ENCODE measurements at regions not wholly inside any gene's neighbourhood (a gene's known extent, or its start where the extent isn't known, plus 50 kb on each side); places are given as distances from the start of the nearest gene placed in this dataset.

GRCh38 chr20:52763321-52763853 is 208.8 kb upstream of the TSHZ2 start:
- Histone ChIP-seq H3K9me3 (ENCODE audit: low read length) (peaks cover 27% of the 10 kb centered on the region), H4K20me1 (ENCODE audit: insufficient read depth, low read length) (no peaks in the 10 kb centered on the region), H2AFZ (ENCODE audit: low read length) (no peak overlapping the region), H3K9ac (ENCODE audit: insufficient read depth, low read depth, low read length) (no peak overlapping the region), H3K79me2 (ENCODE audit: insufficient read depth, low read length) (no peaks in the 10 kb centered on the region), H3K27ac (ENCODE audit: extremely low read length, insufficient read depth, low read length) (no peak overlapping the region), H3K4me2 (ENCODE audit: low read depth, low read length) (no peak overlapping the region), H3K4me3 (replicated peaks in 1 of 3; ENCODE audit: insufficient read depth in 1 of 3, low read depth in 2 of 3, low read length in 3 of 3) (no peak overlapping the region), H3K27me3 (ENCODE audit: control insufficient read depth in 1 of 2, insufficient read depth in 2 of 2, low read length in 2 of 2) (no peaks in the 10 kb centered on the region), H3K36me3 (replicated peaks in 1 of 2; ENCODE audit: control insufficient read depth in 1 of 2, insufficient read depth in 2 of 2, low read length in 2 of 2) (no peaks in the 10 kb centered on the region), H3K4me1 (ENCODE audit: insufficient read depth, low read length) (no peaks in the 10 kb centered on the region)
- ChIA-PET CTCF (ENCODE audit: low intra/inter-chr PET ratio, low total read pairs) (no interaction called here), POLR2A (no interaction called here)
- WGBS (ENCODE audit: low lambda C conversion rate): 15% methylated on average over 9 of the region's 9 CpGs
- BruUV-seq (replicated peaks): no TSS peak
- ATAC-seq (no peak), DNase-seq (ENCODE audit: low spot score) (no peak), FAIRE-seq (no peak)
- TF ChIP-seq, protein P1, sequence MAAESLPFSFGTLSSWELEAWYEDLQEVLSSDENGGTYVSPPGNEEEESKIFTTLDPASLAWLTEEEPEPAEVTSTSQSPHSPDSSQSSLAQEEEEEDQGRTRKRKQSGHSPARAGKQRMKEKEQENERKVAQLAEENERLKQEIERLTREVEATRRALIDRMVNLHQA (CRISPR knock-in tag; IDR thresholded peaks at IDR 0.05): no peak
- TF ChIP-seq, protein P2, sequence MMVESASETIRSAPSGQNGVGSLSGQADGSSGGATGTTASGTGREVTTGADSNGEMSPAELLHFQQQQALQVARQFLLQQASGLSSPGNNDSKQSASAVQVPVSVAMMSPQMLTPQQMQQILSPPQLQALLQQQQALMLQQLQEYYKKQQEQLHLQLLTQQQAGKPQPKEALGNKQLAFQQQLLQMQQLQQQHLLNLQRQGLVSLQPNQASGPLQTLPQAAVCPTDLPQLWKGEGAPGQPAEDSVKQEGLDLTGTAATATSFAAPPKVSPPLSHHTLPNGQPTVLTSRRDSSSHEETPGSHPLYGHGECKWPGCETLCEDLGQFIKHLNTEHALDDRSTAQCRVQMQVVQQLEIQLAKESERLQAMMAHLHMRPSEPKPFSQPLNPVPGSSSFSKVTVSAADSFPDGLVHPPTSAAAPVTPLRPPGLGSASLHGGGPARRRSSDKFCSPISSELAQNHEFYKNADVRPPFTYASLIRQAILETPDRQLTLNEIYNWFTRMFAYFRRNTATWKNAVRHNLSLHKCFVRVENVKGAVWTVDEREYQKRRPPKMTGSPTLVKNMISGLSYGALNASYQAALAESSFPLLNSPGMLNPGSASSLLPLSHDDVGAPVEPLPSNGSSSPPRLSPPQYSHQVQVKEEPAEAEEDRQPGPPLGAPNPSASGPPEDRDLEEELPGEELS (CRISPR knock-in tag; IDR thresholded peaks at IDR 0.05): no peak
- TF ChIP-seq DNMT1 (CRISPR knock-in tag; IDR thresholded peaks at IDR 0.05) (no peak), ZNF891 (CRISPR knock-in tag; IDR thresholded peaks at IDR 0.05) (no peak), ZNF138 (CRISPR knock-in tag; IDR thresholded peaks at IDR 0.05; ENCODE audit: low read depth) (no peak), CEBPB (IDR thresholded peaks at IDR 0.05; ENCODE audit: borderline replicate concordance, low read depth, low read length) (no peak), ZNF124 (CRISPR knock-in tag; IDR thresholded peaks at IDR 0.05) (no peak), ZNF12 (CRISPR knock-in tag; IDR thresholded peaks at IDR 0.05) (no peak), ESRRA (CRISPR knock-in tag; IDR thresholded peaks at IDR 0.05; ENCODE audit: low read depth) (no peak), ZBTB25 (CRISPR knock-in tag; IDR thresholded peaks at IDR 0.05) (no peak), AFF4 (CRISPR knock-in tag; IDR thresholded peaks at IDR 0.05) (no peak), ZNF331 (CRISPR knock-in tag; IDR thresholded peaks at IDR 0.05) (no peak), ZFP41 (CRISPR knock-in tag; IDR thresholded peaks at IDR 0.05; ENCODE audit: borderline replicate concordance) (no peak), PPARG (CRISPR knock-in tag; conservative IDR thresholded peaks at IDR 0.05) (no peak), ZNF607 (CRISPR knock-in tag; IDR thresholded peaks at IDR 0.05; ENCODE audit: borderline replicate concordance) (no peak), SP5 (CRISPR knock-in tag; IDR thresholded peaks at IDR 0.05; ENCODE audit: borderline replicate concordance, low read depth) (no peak), ZNF335 (CRISPR knock-in tag; IDR thresholded peaks at IDR 0.05) (no peak)
- in situ Hi-C loops (cut with HindIII; ENCODE audit: extremely low pct_ligation_motif_present, low pct_unique_long_range_greater_than_20kb): no loop called here
- intact Hi-C loops (cut with micrococcal nuclease; ENCODE audit: unreplicated experiment): no loop called here
